ENCODE measurements at regions not wholly inside any gene's neighbourhood (a gene's known extent, or its start where the extent isn't known, plus 50 kb on each side); places are given as distances from the start of the nearest gene placed in this dataset.

- H3K9me3 Mint-ChIP-seq: peaks cover 3% of the 10 kb centered on the region
- no peak for DNase-seq (ENCODE audit: low read depth, low spot score)
- peaks cover 9% of the 10 kb centered on the region for H3K4me1 Mint-ChIP-seq
- no peaks in the 10 kb centered on the region for H3K27me3 Mint-ChIP-seq (ENCODE audit: low read depth)
- H3K27ac Mint-ChIP-seq (ENCODE audit: unreplicated experiment): no peak overlapping the region
- H3K4me3 Mint-ChIP-seq: no peak overlapping the region
- H3K36me3 Mint-ChIP-seq (ENCODE audit: low read depth): no peaks in the 10 kb centered on the region
- no peak for TF ChIP-seq CTCF (conservative IDR thresholded peaks at IDR 0.05)
Observed at GRCh38 chr7:13692548-13692947, 296.9 kb downstream of the ETV1 start.

GRCh38 chr7:13702251-13702650, 287.2 kb downstream of the ETV1 start:
- Mint-ChIP-seq H3K9me3 (peaks cover 3% of the 10 kb centered on the region), H3K27ac (ENCODE audit: unreplicated experiment) (no peak overlapping the region), H3K4me3 (no peak overlapping the region), H3K36me3 (ENCODE audit: low read depth) (peaks cover 4% of the 10 kb centered on the region), H3K27me3 (ENCODE audit: low read depth) (no peaks in the 10 kb centered on the region), H3K4me1 (no peaks in the 10 kb centered on the region)
- DNase-seq (ENCODE audit: low read depth, low spot score): no peak
- no peak for TF ChIP-seq CTCF (conservative IDR thresholded peaks at IDR 0.05)

GRCh38 chr7:13708670-13709069, 280.8 kb downstream of the ETV1 start:
- no peaks in the 10 kb centered on the region for H3K4me1 Mint-ChIP-seq
- DNase-seq (ENCODE audit: low read depth, low spot score): no peak
- H3K4me3 Mint-ChIP-seq: no peak overlapping the region
- no peak for TF ChIP-seq CTCF (conservative IDR thresholded peaks at IDR 0.05)
- no peak overlapping the region for H3K27ac Mint-ChIP-seq (ENCODE audit: unreplicated experiment)
- H3K36me3 Mint-ChIP-seq (ENCODE audit: low read depth): no peaks in the 10 kb centered on the region
- peaks cover 6% of the 10 kb centered on the region for H3K9me3 Mint-ChIP-seq
- no peaks in the 10 kb centered on the region for H3K27me3 Mint-ChIP-seq (ENCODE audit: low read depth)

GRCh38 chr7:13713092-13713491, 276.4 kb downstream of the ETV1 start:
- Mint-ChIP-seq H3K27ac (ENCODE audit: unreplicated experiment) (no peak overlapping the region), H3K36me3 (ENCODE audit: low read depth) (peaks cover 4% of the 10 kb centered on the region), H3K27me3 (ENCODE audit: low read depth) (no peaks in the 10 kb centered on the region), H3K9me3 (peaks cover 11% of the 10 kb centered on the region), H3K4me1 (no peaks in the 10 kb centered on the region), H3K4me3 (no peak overlapping the region)
- DNase-seq (ENCODE audit: low read depth, low spot score): no peak
- TF ChIP-seq CTCF (conservative IDR thresholded peaks at IDR 0.05): no peak

- Mint-ChIP-seq H3K27me3 (ENCODE audit: low read depth) (no peaks in the 10 kb centered on the region), H3K4me3 (no peak overlapping the region), H3K4me1 (no peaks in the 10 kb centered on the region), H3K27ac (ENCODE audit: unreplicated experiment) (no peak overlapping the region), H3K9me3 (peaks cover 9% of the 10 kb centered on the region), H3K36me3 (ENCODE audit: low read depth) (peaks cover 4% of the 10 kb centered on the region)
- no peak for DNase-seq (ENCODE audit: low read depth, low spot score)
- no peak for TF ChIP-seq CTCF (conservative IDR thresholded peaks at IDR 0.05)
Observed at GRCh38 chr7:13715534-13715933, 273.9 kb downstream of the ETV1 start.

GRCh38 chr7:13717031-13717430, 272.4 kb downstream of the ETV1 start:
- Mint-ChIP-seq H3K4me3 (no peak overlapping the region), H3K27ac (ENCODE audit: unreplicated experiment) (no peak overlapping the region), H3K9me3 (peaks cover 7% of the 10 kb centered on the region), H3K27me3 (ENCODE audit: low read depth) (no peaks in the 10 kb centered on the region), H3K4me1 (no peaks in the 10 kb centered on the region), H3K36me3 (ENCODE audit: low read depth) (peaks cover 4% of the 10 kb centered on the region)
- no peak for TF ChIP-seq CTCF (conservative IDR thresholded peaks at IDR 0.05)
- no peak for DNase-seq (ENCODE audit: low read depth, low spot score)
